HFF-Myc (cell line): ENCODE measurements at regions not wholly inside any gene's neighbourhood (a gene's known extent, or its start where the extent isn't known, plus 50 kb on each side); places are given as distances from the start of the nearest gene placed in this dataset.

Source experiments
- DNase-seq: peaks from one replicate; pipeline ENCODE4 v3.0.0-alpha.2; 2011; ENCODE audit warnings: low read depth; ENCODE audit errors: extremely low read depth
- H3K4me3 ChIP-seq: replicated peaks from 2 replicates; pipeline ENCODE4 v1.5.1; 2011; ENCODE audit warnings: low read depth, mild to moderate bottlenecking, control low read depth, low read length
- TF ChIP-seq, protein P1 (sequence below): IDR thresholded peaks from 2 replicates; pipeline ENCODE4 v1.5.1; 2012; ENCODE audit warnings: mild to moderate bottlenecking, low read depth, low read length, control low read depth; ENCODE audit errors: missing control alignments

- no peak overlapping the region for H3K4me3 ChIP-seq
- DNase-seq = no peak
- TF ChIP-seq, protein P1, sequence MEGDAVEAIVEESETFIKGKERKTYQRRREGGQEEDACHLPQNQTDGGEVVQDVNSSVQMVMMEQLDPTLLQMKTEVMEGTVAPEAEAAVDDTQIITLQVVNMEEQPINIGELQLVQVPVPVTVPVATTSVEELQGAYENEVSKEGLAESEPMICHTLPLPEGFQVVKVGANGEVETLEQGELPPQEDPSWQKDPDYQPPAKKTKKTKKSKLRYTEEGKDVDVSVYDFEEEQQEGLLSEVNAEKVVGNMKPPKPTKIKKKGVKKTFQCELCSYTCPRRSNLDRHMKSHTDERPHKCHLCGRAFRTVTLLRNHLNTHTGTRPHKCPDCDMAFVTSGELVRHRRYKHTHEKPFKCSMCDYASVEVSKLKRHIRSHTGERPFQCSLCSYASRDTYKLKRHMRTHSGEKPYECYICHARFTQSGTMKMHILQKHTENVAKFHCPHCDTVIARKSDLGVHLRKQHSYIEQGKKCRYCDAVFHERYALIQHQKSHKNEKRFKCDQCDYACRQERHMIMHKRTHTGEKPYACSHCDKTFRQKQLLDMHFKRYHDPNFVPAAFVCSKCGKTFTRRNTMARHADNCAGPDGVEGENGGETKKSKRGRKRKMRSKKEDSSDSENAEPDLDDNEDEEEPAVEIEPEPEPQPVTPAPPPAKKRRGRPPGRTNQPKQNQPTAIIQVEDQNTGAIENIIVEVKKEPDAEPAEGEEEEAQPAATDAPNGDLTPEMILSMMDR = no peak
These were observed 81.7 kb upstream of the MSI2 start for GRCh38 chr17:57174591-57174990.

DNA sequence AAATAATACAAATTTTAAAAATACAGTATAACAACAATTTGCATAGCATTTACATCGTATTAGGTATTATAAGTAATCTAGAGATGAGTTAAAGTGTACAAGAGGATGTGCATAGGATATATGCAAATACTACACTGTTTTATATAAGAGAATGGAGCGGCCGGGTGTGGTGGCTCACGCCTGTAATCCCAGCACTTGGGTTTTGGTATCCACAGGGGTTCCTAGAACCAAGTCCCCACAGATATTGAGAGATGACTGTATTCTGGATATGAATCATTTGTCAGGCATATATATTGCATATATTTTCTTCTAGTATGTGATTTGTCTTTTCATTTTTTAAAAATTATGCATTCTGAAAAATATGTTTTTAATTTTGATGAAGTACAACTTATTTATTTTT is 77.5 kb upstream of the MSI2 start:
- no peak overlapping the region for H3K4me3 ChIP-seq
- DNase-seq = no peak
- TF ChIP-seq, protein P1 = no peak

DNA sequence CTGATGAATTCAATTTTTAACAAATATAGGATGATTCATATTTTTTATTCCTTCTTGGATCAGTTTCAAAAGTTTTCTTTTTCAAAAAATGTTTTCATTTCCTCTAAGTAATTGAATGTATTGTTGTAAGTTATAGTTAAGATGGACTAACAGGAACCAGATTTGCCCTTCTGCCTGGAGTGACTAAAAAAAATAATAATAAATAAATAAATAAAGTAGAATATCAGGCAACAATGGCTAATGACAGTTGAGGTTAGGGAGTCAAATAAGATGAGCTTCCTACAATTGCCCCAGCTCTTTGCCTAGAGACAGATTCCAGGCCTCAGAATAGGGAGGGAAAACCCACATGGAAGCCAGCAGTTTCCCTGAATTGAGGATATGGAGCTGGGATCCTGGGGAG is 73.7 kb upstream of the MSI2 start:
- TF ChIP-seq, protein P1 = no peak
- no peak overlapping the region for H3K4me3 ChIP-seq
- no peak for DNase-seq

GRCh38 chr17:57186226-57187019 is 69.9 kb upstream of the MSI2 start:
- TF ChIP-seq, protein P1 = no peak
- DNase-seq = no peak
- H3K4me3 ChIP-seq = no peak overlapping the region

DNA sequence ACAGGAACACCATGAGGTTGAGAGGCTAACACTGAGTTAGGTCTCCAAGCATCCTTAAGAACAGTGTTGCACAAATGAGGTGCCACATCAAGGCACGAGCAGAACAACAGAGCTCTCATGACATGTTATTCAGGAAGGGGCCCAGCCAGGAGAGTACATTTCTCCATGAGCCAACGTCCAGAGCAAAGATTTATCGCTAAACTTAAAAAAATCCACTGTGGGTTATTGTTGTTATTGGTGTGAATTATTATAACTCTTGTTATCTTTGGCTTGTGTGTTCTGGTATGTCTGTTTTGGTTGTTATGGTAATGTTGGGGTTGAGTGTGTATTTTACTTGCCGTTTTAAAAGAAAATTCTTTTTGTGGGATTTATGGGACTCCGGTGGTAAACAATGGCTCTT is 68.9 kb upstream of the MSI2 start:
- H3K4me3 ChIP-seq = no peak overlapping the region
- TF ChIP-seq, protein P1 = no peak
- DNase-seq = no peak

- H3K4me3 ChIP-seq = no peak overlapping the region
- TF ChIP-seq, protein P1 = no peak
- peak; percentile 11 for DNase-seq
These were observed 60.4 kb upstream of the MSI2 start for GRCh38 chr17:57195785-57196460.
